Activated naive CD8-positive, alpha-beta T cell treated with anti-CD3 and anti-CD28 coated beads, Interleukin-2, amount 10 ng/mL, durations not matched to agents 7 days and 5 days (primary cell): ENCODE measurements at regions not wholly inside any gene's neighbourhood (a gene's known extent, or its start where the extent isn't known, plus 50 kb on each side); places are given as distances from the start of the nearest gene placed in this dataset.

Source experiments
- ATAC-seq: fragments of 150-1000 bp; cut with Tn5 transposase; one replicate; pipeline ENCODE4 v1.10.0; 2021; ENCODE audit warnings: low read depth, moderate library complexity
- POLR2A ChIA-PET: fragments of 350-600 bp; sonication (Branson Sonifier 250); formaldehyde crosslinking; loops from one replicate; lab custom pipeline; 2021; ENCODE audit warnings: antibody characterized with exemption; lab: Charles Lee
- DNase-seq: peaks from one replicate; pipeline ENCODE4 v3.0.0; 2021
- H3K27ac Mint-ChIP-seq: one replicate; pipeline ENCODE4 v1.8.0; 2022; ENCODE audit warnings: mild to moderate bottlenecking, mixed read lengths
- H3K27me3 Mint-ChIP-seq: one replicate; pipeline ENCODE4 v1.8.0; 2022; ENCODE audit warnings: mild to moderate bottlenecking, moderate library complexity, mixed read lengths
- H3K36me3 Mint-ChIP-seq: one replicate; pipeline ENCODE4 v1.8.0; 2021; ENCODE audit warnings: mild to moderate bottlenecking, mixed read lengths
- H3K4me1 Mint-ChIP-seq: one replicate; pipeline ENCODE4 v1.8.0; 2021; ENCODE audit warnings: mixed read lengths
- H3K4me3 Mint-ChIP-seq: one replicate; pipeline ENCODE4 v1.8.0; 2022; ENCODE audit warnings: mild to moderate bottlenecking, moderate library complexity, mixed read lengths
- H3K9me3 Mint-ChIP-seq: one replicate; pipeline ENCODE4 v1.8.0; 2021; ENCODE audit warnings: mixed read lengths

DNA sequence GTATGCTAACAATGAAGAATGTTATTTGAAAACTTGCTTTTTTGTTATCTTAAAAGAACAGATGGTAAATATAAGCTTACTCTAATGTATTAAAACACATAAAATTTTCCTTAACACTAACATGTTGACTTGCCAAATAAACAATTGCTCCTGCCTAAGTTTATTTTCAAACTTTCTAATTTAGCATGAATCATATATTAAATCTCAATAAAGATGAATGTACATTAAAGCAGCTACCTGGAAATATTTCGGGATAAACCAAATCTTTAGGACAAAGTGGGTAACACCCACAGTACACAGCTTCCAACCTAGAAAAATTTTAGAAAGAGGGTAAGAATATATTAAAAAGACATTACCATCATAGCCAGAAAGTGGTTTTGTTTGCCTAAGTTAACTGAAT, 567.4 kb downstream of the ZEB2 start:
- no peaks in the 10 kb centered on the region for H3K9me3 Mint-ChIP-seq

GRCh38 chr2:143950704-143951103, 569.2 kb downstream of the ZEB2 start:
- Mint-ChIP-seq H3K4me3 (no peak overlapping the region), H3K9me3 (no peaks in the 10 kb centered on the region), H3K36me3 (no peaks in the 10 kb centered on the region), H3K4me1 (no peaks in the 10 kb centered on the region), H3K27ac (no peak overlapping the region), H3K27me3 (no peaks in the 10 kb centered on the region)
- ATAC-seq (no peak), DNase-seq (no peak)
- POLR2A ChIA-PET = no interaction called here

More for the DNA sequence above, 567.4 kb downstream of the ZEB2 start:
- H3K4me1 Mint-ChIP-seq = no peaks in the 10 kb centered on the region
- no peaks in the 10 kb centered on the region for H3K36me3 Mint-ChIP-seq
- H3K4me3 Mint-ChIP-seq = no peak overlapping the region
- H3K27me3 Mint-ChIP-seq = no peaks in the 10 kb centered on the region
- POLR2A ChIA-PET = no interaction called here
- DNase-seq = no peak
- no peak for ATAC-seq
- H3K27ac Mint-ChIP-seq = no peak overlapping the region

DNA sequence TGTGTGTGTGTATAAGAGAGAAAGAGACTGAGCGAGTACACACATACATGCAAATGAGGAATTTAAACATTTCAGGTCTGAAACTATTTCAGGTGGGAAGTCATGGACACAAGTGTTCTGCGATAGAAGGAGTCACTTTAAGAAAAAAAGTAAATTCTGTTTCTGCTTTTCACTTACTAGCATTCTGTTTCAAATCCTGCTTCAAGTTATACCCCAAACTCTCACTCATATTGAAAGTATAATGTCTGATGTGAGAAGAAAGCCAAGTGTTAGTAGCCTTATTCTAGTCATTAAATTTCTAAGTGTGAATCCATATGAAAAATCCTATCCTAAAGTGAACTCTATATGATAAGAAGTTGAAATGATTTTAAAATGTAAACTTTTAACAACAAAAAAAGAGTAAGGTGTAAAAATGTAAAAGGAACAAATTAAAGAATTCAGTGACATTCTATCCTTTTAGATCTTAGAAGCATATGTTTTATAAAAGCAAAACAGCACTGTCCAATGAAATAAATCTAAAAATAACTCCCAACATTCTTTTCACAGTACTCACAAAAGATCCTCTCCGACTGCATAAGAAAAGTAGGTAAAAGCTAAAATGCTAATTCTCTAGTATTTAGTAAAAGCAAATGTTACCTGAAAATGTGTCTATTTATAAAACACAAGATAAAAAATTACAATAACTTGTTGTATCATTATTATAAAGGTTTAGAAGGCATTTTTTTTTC, 570.6 kb downstream of the ZEB2 start:
- DNase-seq (no peak), ATAC-seq (no peak)
- no peaks in the 10 kb centered on the region for H3K4me1 Mint-ChIP-seq
- no peak overlapping the region for H3K27ac Mint-ChIP-seq
- H3K36me3 Mint-ChIP-seq = peaks cover 2% of the 10 kb centered on the region
- POLR2A ChIA-PET = no interaction called here
- H3K4me3 Mint-ChIP-seq = no peak overlapping the region
- no peaks in the 10 kb centered on the region for H3K9me3 Mint-ChIP-seq
- H3K27me3 Mint-ChIP-seq = no peaks in the 10 kb centered on the region

DNA sequence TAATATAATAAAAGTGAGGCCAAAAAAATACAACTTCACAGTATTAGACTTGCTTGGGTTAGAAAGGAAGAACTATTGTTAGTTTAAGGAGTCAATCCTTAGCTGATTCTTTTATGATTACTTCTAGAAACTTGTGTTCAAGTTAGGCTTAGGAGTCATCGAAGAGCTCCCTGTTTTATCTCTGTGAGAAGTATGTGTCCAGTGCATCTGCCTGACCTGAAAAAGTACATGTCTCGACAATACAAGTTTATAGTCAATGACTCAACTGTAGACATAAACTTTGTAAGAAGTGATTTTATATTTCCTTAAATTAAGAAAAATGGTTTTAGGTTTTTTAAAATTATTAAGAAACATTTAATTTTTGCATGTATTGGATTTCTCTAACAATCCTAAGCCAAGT, 571.2 kb downstream of the ZEB2 start:
- Mint-ChIP-seq H3K27ac (no peak overlapping the region), H3K4me3 (no peak overlapping the region), H3K27me3 (no peaks in the 10 kb centered on the region), H3K4me1 (no peaks in the 10 kb centered on the region), H3K9me3 (no peaks in the 10 kb centered on the region), H3K36me3 (peaks cover 2% of the 10 kb centered on the region)
- DNase-seq (no peak), ATAC-seq (no peak)
- POLR2A ChIA-PET = no interaction called here

- H3K4me3 Mint-ChIP-seq = no peak overlapping the region
- no peaks in the 10 kb centered on the region for H3K27me3 Mint-ChIP-seq
- POLR2A ChIA-PET = no interaction called here
- H3K27ac Mint-ChIP-seq = no peak overlapping the region
- no peak for DNase-seq
- no peaks in the 10 kb centered on the region for H3K4me1 Mint-ChIP-seq
- peaks cover 2% of the 10 kb centered on the region for H3K36me3 Mint-ChIP-seq
- ATAC-seq = no peak
- no peaks in the 10 kb centered on the region for H3K9me3 Mint-ChIP-seq
Measured at GRCh38 chr2:143946436-143947391, 573.2 kb downstream of the ZEB2 start.

DNA sequence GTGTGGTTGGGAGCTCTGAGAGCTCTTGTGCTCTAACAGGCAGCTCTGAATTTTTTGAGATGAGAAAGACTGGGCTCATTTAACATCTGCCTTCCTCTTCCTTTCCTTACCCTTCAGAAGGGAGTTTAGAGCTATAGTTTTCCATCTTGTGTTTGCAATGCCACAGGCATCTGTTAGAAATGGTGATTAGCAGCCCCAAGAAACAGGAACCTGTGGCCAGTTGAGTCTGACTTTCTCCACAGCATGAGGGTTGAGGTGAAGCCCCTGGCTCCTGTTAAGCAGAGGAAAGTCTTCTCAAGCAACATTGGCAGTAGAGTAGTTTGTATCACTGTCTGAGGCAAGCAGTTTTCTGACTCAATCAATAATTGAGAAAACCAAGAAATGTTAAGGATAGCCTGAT, 577.4 kb downstream of the ZEB2 start:
- no peak overlapping the region for H3K4me3 Mint-ChIP-seq
- H3K36me3 Mint-ChIP-seq = peaks cover 2% of the 10 kb centered on the region
- POLR2A ChIA-PET = no interaction called here
- DNase-seq (no peak), ATAC-seq (no peak)
- H3K27ac Mint-ChIP-seq = no peak overlapping the region
- H3K4me1 Mint-ChIP-seq = no peaks in the 10 kb centered on the region
- no peaks in the 10 kb centered on the region for H3K9me3 Mint-ChIP-seq
- peaks cover 25% of the 10 kb centered on the region for H3K27me3 Mint-ChIP-seq

- peaks cover 34% of the 10 kb centered on the region for H3K27me3 Mint-ChIP-seq
- ATAC-seq = no peak
- POLR2A ChIA-PET = no interaction called here
- no peak for DNase-seq
- H3K36me3 Mint-ChIP-seq = peaks cover 2% of the 10 kb centered on the region
- H3K4me1 Mint-ChIP-seq = peaks cover 5% of the 10 kb centered on the region
- no peaks in the 10 kb centered on the region for H3K9me3 Mint-ChIP-seq
- no peak overlapping the region for H3K4me3 Mint-ChIP-seq
- H3K27ac Mint-ChIP-seq = no peak overlapping the region
Measured at GRCh38 chr2:143940720-143941119, 579.2 kb downstream of the ZEB2 start.

DNA sequence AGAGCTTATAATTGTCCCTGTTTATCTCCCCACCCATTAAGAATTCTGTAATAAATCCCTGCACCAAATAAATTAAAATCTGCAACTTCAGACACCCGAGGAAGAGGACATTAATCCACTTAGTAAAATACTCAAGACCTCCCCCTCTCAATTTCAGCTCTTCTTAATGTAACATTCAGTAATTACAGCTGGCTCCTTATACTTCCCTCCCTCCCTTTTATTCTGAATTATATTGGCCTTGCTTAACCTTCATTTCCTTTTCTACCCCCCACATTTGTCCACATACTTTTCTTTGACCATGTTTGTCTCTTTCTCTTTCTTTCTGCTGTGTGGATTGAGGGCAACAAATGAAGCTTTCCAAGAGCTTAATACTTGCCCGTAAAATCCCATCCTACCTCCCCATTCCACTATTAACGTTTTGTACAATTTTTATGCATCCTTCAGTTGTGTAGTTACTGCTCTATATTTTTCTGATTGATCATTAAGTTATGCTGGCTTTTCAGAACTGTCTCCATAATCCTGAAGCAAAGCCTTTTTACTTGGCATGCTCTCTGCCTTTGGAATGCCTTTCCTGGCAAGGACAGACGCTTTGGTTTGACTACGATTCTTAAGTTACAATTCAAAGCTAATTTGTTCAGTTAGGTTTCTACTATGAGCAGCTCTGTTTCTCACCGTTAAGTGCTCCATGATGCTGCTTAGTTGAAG, 580.1 kb downstream of the ZEB2 start:
- Mint-ChIP-seq H3K27me3 (peaks cover 42% of the 10 kb centered on the region), H3K4me1 (peaks cover 5% of the 10 kb centered on the region), H3K9me3 (no peaks in the 10 kb centered on the region), H3K36me3 (no peaks in the 10 kb centered on the region), H3K27ac (no peak overlapping the region), H3K4me3 (no peak overlapping the region)
- POLR2A ChIA-PET = no interaction called here
- no peak for ATAC-seq
- no peak for DNase-seq

GRCh38 chr2:143937723-143938350, 582.1 kb downstream of the ZEB2 start:
- Mint-ChIP-seq H3K4me1 (peaks cover 5% of the 10 kb centered on the region), H3K4me3 (peak overlapping the region; percentile 28), H3K9me3 (no peaks in the 10 kb centered on the region), H3K27ac (no peak overlapping the region), H3K36me3 (no peaks in the 10 kb centered on the region), H3K27me3 (peaks cover 48% of the 10 kb centered on the region)
- POLR2A ChIA-PET = no interaction called here
- DNase-seq (no peak), ATAC-seq (no peak)

DNA sequence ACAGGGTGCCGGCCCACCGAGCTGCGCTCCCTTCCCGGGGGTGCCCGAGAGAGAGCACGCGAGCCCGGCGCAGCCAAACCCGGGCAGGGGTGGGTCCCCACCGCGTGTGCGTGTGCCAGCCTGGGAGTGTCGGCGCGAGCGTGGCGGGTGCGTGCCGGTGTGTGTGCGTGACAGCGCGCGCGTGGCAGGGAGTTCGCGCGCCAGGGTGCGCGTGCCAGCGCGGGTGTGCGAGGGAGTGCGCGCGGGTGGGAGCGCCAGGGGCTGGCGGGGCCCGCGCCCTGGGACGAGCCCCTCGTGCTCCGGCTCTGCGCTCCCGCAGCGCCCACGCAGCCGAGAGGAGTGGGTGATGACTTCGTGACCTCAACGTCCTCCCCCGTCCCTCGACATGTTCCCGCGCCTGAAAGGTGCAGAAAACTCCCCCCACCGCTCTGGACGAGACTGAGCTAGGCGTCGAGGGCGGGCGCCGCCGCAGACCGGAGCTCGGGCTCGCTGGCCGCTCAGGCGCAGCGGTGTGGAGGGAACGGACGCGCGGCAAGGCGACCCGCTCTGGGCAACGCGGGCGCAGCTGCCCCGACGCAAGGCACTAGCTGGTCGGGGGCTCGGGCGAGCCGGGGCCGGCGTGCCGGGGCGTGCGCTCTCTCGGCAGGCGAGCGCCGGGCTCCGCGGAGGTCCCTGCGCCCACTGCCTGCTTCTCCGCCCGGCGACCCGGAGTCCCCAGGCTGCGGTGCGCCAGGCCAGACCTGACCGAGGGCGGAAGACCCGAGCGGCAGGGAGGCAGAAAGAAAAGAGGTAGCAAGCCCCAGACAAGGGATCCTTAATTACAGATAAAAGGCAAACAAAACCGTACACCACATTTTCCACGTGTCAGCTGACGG, 582.8 kb downstream of the ZEB2 start:
- Mint-ChIP-seq H3K9me3 (no peaks in the 10 kb centered on the region), H3K4me3 (peak overlapping the region; percentile 55), H3K4me1 (peaks cover 5% of the 10 kb centered on the region), H3K36me3 (no peaks in the 10 kb centered on the region), H3K27me3 (peaks cover 50% of the 10 kb centered on the region), H3K27ac (no peak overlapping the region)
- ATAC-seq = peak; percentile 61
- DNase-seq = peak; percentile 43
- POLR2A ChIA-PET = interaction anchor here (0.6 kb wide), 1 partner anchor 47 kb away, joined by 3 read pairs; no protein-coding TSS in a partner anchor

- no peak overlapping the region for H3K27ac Mint-ChIP-seq
- ATAC-seq (no peak), DNase-seq (no peak)
- peak overlapping the region; percentile 67 for H3K4me3 Mint-ChIP-seq
- H3K36me3 Mint-ChIP-seq = no peaks in the 10 kb centered on the region
- POLR2A ChIA-PET = interaction anchor here (0.6 kb wide), 1 partner anchor 46 kb away, joined by 3 read pairs; no protein-coding TSS in a partner anchor
- H3K4me1 Mint-ChIP-seq = peaks cover 5% of the 10 kb centered on the region
- no peaks in the 10 kb centered on the region for H3K9me3 Mint-ChIP-seq
- H3K27me3 Mint-ChIP-seq = peaks cover 56% of the 10 kb centered on the region
Measured at GRCh38 chr2:143936538-143936847, 583.4 kb downstream of the ZEB2 start.

- ATAC-seq (no peak), DNase-seq (no peak)
- no peak overlapping the region for H3K27ac Mint-ChIP-seq
- no peaks in the 10 kb centered on the region for H3K36me3 Mint-ChIP-seq
- POLR2A ChIA-PET = no interaction called here
- no peaks in the 10 kb centered on the region for H3K9me3 Mint-ChIP-seq
- H3K27me3 Mint-ChIP-seq = peaks cover 56% of the 10 kb centered on the region
- H3K4me1 Mint-ChIP-seq = peaks cover 5% of the 10 kb centered on the region
- no peak overlapping the region for H3K4me3 Mint-ChIP-seq
Measured at GRCh38 chr2:143935482-143935752, 584.5 kb downstream of the ZEB2 start.
